ENCODE measurements at regions not wholly inside any gene's neighbourhood (a gene's known extent, or its start where the extent isn't known, plus 50 kb on each side); places are given as distances from the start of the nearest gene placed in this dataset.

DNA sequence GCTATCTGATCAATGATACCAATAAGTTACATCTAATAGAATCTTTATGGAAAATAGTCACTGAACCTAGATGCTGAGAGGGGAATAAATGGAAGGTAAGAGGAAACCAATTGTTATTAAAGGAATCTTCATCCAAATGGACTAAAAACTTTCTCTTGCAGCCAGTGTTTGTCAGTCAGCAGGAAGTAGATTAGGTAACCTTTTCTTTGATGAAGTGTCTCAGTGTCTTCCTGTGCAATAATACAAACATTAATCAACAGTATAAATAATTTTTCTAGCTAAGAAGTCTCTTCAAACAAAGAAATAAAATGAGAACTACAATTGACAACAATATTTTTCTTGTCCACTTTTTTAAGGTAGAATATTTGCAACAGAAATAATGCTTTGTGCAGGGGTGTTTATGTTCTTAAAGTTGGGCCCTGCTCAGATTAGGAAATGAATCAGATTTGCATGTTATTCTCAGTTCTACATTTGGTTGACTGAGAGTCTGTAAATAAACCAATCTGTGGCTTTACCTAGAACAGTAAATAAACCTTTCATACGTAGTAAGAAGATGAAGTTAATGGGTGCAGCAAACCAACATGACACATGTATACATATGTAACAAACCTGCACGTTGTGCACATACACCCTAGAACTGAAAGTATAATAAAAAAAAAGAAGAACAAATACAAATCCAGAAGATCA is 391.4 kb downstream of the MRPL39 start:
- TF ChIP-seq CTCF (IDR thresholded peaks at IDR 0.05; ENCODE audit: low read depth, low read length, missing input control) (no peak), ATF3 (IDR thresholded peaks at IDR 0.05) (no peak), EGR1 (IDR thresholded peaks at IDR 0.05; ENCODE audit: low read depth in 2 of 2) (no peak)
- TF ChIP-seq, protein P1, sequence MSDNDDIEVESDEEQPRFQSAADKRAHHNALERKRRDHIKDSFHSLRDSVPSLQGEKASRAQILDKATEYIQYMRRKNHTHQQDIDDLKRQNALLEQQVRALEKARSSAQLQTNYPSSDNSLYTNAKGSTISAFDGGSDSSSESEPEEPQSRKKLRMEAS (IDR thresholded peaks at IDR 0.05): no peak
